NCI-H2171 (cell line): ENCODE measurements at regions not wholly inside any gene's neighbourhood (a gene's known extent, or its start where the extent isn't known, plus 50 kb on each side); places are given as distances from the start of the nearest gene placed in this dataset.

Experiments used
- DNase-seq: peaks from one replicate; lab custom pipeline; 2025; lab: John Stamatoyannopoulos, UW

DNA sequence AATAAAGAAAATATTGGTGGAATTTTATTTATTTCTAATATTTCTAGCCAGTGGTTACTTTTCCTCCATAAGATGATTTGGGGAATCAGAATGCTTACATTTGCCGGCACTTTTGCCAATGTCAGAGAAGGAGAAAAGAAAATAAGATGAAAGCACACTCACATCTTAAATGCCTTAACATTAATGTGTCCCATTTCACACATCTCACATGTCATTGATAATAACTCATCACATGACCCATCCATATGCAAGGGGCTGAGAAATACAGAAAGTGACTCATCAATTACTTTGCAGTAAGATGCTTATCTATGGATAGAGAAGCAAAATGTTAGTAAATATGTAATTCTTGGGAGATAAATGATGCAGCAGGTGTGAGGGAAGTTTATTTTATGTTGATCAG, 1531.0 kb downstream of the PCDH7 start:
- no peak for DNase-seq

DNA sequence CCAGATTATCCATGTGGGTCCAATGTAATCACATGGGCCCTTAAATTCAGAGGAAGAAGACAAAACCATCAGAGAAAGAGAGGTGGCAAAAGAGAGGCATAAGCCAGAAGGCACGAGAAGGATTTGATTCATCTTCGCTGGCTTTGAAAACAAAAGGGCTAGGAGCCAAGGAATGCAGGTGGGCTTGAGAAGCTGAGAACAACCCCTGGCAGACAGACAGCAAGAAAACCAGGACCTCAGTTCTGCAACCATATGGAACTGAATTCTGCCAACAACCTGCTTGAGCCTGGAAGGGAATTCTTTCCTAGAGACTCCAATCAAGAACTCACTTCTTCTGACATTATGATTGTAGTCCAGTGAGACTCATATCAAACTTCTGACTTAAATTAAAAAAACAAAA, 1531.8 kb downstream of the PCDH7 start:
- no peak for DNase-seq

DNA sequence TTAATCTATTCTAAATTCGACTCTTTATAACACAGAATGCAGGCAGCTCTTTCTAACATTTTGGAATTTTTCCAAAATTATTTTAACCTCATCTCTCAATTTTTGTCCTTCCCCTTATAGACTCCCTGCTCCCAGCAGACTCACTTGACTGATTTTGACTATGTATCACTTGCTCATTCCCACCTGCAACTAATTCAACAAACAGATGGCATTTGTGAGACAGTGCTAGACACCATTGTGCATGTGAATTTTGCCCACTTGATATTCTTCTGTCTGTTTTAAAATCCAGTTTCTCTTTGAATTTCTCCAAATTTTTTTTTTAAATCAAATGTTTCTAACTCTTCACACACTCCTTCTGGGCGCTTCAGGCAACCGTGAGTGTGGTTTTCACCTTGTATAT, 1534.0 kb downstream of the PCDH7 start:
- no peak for DNase-seq

DNA sequence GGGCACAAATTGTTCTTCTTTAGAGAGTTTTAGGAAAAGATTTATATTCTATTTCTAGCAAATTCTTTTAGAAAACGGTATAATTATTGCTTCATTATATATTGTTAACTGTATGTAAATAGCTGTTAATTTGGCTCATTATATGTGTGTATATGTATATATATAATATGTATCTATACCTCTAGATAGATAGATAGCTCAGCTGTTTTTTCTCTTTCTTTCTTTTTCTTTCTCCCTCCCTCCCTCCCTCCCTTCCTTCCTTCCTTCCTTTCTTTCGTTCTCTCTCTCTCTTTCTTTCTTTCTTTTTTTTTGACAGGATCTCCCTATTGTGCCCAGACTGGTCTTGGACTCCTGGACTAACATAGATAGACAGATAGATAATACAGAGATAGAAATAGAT, 1538.8 kb downstream of the PCDH7 start:
- no peak for DNase-seq

DNA sequence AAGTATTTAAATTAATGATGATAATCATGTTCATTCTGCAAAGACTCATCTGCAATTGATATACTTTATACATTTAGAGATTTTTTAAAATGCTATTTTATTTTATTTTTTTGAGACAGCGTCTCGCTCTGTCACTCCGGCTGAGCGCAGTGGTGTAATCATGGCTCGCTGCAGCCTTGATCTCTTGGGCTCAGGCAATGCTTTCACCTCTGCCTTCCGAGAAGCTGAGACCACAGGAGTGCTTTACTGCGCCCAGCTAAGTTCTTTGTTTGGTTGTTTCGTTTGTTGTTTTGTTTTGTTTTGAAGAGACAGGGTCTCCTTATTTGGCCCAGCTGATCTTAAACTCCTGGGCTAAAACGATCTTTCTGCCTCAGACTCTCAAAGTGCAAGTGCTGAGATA, 1541.0 kb downstream of the PCDH7 start:
- DNase-seq = no peak

DNA sequence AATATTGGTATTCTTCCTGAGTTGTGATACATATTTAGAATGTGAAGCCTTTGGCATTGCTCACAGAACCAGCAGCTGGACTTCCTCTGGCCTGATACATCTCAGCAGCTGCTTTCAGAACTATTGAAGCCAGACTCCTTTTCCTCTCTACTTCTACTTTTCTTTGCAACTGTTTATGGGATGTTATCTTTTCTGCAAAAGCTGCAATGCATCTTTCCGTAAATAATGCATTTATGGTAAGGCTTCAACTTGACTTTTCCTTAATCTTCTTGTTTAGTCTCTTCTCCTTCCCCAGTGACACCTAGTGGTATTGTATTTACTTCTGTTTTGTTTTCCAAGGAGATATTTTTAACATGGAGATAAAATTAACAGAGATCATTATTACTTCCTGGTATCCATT, 1548.7 kb downstream of the PCDH7 start:
- no peak for DNase-seq

DNA sequence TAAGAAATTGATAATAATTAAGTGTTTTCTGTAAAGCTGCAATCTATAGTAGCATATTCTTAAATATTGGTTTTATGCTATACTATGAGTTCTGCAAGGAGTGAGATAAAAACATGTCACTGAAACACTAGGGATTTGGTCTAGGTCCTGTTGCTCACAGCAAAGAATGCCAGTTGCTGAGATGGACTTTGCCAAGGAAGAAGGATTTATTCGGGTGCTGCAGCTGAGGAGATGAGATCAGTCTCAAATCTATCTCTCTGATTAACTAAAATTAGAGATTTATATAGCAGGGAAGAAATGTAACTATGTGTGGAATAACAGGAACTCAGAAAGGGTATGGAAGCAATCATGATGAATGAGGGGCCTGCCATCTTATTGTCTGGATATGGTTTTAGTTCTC, 1569.9 kb downstream of the PCDH7 start:
- DNase-seq = no peak

DNA sequence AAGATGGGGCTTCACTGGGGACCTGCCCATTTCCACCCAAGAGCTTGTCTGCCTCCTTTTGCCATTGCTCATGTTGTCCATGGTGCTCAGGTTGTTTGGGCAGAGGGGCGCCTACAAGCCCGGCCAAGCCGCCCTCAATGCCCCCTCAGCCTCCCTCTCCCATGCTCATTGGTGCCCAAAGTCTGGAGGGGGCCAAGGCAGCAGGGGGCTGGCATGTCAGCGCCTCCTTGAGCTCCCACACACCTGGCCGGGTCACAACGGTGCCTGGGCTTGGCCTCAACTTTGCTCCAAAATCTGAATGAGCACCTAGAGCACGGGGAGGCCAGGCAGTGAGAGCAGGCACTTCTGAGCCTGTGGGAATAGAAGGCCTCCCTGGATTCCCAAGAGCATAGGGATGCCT, 1598.8 kb downstream of the PCDH7 start:
- no peak for DNase-seq

DNA sequence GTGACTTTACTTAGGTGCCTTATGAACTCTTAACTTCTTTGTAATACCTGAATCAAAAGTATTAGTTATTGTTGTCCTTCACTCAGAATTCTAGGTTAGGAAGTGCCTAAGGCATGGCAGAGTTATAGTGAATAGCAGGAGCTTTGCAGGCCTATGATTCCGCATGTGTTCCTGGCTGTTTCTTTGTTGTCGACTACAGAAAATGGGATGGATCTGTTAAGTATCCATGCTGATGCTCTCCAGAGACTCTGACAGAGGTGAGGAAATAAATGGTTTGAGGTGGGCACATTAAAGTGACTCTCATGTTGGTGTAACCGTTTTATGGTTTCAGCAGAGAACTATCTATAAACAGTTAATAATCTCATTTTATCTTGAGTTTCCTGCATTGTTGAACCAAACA, 1601.3 kb downstream of the PCDH7 start:
- no peak for DNase-seq

DNA sequence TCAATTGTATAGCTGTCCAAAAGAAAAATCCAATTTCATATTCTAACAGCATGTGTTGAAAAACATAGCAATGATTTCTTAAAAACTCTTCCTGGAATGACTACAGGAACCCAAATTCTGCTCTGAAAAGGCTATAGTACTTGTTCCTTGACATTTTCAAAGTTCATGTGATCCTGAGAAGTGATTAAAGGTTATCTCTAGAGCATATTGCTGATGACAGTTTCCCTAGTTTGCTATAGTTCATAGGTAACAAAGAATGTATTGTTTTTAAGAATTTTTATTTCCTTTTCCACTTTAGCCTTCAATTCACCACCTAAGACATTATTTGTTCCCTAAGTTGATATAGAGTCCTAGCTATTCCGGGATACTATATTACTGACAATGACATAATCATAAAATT, 1614.6 kb downstream of the PCDH7 start:
- DNase-seq = no peak

DNA sequence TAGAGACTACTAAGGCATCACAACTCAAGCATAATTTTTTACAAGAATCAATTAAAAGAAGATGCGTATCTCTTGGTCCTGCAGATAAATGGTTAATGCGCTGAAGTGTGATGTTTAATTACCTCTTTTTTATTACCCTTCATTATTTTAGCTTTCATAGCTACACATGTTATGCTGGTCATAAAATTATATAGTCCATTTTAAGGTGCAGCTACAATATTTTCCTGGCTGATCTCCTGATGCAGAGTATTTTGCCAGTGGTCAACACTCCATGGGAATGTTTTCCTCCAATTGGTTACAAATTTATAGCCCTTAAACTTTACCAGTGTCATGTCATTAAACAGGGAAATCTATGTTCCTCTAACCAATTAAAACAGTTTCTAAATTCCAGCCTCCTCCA, 1617.2 kb downstream of the PCDH7 start:
- DNase-seq = no peak

DNA sequence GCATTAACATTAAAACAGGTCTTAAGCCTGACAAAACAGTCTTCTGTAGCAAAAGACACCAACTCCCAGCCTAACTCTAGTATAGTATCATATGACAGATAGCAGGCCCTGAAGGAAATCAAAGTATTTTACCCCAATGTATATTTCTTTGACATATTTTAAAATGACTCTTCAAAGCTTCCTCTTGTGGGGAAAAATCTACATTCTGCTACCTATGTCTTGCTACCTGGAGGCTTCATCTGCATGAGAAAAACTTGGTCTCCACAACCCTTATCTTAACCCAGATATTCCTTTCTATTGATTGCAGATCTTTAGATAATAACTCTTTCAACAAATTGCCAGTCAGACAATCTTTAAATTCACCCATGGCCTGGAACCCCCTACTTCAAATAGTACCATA, 1620.4 kb downstream of the PCDH7 start:
- DNase-seq = no peak

DNA sequence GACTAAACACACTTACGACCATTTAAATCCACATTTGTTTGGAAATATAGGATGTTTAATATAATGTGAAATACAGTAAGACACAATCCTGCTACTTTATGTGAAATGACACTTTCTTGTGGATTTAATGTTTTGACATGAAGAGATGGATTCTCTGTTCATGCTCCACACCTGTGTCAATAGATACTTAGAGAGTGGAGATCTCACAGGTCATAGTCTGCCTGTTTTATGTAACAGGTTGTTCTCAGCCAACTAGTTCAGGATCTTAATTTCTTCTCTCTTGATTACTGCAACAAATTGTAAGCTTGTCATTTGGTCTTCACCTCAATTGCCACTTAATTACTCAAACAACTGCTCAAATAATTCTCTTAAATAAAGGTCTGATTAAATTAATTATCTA, 1621.2 kb downstream of the PCDH7 start:
- DNase-seq = no peak

DNA sequence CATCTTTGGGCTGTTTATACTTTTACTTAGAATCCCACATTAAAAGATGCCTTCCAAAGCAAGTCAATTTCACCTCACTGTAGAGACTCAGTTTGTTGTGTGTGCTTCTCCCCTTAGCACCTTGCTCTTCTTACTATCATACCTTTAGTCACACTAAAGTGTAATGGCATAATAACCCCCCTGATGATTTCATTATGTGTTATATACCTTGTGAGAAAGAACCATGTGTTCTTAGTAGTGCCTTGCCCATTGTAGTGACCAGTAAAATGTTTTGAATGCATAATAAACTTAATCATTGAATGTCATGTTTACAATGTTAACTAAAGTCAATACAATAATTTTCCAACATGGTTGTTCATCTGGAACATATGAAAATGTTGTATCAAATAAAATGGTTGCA, 1621.9 kb downstream of the PCDH7 start:
- DNase-seq = no peak

DNA sequence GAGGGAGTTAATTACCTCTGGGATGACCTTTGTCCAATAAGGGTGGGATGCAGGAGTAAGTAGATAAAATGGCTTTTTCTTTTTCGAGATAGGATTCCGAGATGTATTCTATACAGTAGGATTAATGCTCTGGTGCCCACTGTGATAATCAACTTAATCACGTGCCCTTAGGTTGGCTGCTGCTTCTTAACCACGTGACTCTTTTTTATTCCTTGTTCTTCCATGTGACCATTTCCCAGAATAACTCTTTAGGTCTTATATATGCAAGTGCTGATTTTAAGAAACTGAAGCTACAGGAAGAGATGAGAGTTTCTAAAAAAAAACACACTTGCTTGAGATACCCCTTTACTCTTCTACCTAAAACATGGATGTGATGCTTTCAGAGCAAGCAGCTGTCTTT, 1628.9 kb downstream of the PCDH7 start:
- DNase-seq = no peak

DNA sequence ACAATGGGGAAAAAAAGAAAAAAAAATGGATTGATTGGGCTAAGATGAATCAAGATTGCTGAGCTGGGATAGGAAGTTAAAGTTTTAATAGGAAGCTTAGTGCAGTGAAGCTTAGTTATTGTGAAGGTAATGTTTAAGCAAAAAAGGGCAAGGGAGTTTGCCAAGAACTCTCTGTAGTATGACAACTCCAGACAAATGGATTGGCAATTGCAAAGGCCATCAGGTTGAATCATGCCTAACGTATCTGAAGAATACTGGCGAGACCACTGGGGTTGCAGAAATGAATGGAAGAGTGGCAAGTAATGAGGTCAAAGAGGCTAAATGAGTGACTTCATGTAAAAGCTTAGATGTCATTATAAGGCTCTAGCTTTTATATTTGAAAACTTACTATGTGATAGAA, 1654.0 kb downstream of the PCDH7 start:
- DNase-seq = no peak

DNA sequence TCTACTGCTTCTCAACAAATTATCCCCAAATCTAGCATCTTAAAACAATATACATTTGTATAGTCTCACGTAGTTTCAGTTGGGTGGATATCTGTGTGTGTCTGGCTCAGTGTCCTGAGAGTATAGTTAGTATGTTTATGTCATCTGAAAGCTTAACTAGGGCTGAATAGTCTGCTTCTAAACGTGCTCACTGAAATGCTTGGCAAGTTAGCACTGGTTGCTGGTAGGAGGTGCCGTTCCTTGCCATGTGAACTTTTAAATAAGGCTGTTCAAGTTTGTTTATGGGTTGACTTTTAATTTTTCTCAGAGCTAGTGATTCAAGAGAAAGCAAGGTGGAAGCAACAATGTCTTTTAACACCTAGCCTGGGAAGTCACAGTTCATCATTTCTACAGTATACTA, 1673.6 kb downstream of the PCDH7 start:
- DNase-seq = no peak

DNA sequence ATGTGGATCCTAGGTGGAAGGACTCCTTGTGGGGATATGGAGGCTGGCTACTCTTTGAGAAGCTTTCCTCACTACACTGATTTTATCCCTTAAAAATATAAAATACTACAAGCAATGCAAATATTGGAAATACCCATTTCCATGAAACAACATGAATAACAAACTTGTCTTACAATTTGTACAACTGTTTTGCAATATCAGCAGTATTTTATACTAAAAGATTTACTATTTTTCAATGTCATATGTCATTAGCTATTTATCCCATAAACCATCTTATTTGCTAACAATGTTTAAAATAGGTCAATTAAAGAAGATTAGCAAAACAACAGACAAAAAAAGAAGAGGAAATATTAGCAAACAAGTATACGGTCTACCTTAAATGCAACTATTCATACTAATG, 1674.1 kb downstream of the PCDH7 start:
- DNase-seq = no peak

DNA sequence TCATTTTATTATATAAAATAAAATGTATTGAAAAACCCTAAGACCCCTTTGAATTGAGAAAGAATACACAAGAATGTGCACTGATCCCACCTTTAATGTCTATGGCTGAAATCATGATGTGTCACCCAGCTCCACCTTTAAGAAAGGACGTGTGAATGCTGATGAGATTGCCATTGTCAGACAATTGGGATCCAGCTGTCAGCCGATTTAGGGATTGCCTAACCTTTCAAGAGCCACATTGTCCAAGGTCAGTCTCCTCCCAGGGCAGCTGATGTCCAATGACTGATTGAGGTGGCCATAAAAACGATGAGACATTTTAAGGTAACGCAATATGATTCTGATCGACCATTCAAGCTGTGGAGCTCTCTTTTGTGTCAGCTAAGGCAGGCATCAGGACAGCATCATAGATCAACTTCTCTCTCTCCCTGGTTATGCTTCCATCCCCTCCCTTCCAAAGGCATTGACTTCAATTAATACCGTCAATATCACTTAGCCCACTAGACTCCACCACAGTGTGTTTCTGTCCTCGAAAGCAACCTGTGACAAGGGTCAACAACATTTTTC, 1676.4 kb downstream of the PCDH7 start:
- DNase-seq = no peak

DNA sequence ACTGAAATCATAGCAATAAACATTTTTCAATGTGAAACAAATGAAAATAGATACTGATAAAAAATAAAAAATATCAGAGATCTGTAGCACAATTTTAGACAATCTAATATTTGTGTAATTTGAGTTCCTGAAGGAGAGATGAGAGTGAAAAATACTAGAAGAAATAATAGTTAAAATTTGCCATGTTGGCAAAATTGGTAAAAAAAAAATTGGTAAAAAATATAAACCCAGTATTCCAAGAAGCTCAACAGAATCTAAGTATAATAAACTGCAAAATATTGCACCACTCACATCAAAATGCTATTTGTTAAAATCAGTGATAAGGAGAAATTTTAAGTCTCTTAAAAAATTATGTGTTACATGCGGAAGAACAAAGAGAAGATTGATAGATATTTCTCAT, 1680.7 kb downstream of the PCDH7 start:
- no peak for DNase-seq

DNA sequence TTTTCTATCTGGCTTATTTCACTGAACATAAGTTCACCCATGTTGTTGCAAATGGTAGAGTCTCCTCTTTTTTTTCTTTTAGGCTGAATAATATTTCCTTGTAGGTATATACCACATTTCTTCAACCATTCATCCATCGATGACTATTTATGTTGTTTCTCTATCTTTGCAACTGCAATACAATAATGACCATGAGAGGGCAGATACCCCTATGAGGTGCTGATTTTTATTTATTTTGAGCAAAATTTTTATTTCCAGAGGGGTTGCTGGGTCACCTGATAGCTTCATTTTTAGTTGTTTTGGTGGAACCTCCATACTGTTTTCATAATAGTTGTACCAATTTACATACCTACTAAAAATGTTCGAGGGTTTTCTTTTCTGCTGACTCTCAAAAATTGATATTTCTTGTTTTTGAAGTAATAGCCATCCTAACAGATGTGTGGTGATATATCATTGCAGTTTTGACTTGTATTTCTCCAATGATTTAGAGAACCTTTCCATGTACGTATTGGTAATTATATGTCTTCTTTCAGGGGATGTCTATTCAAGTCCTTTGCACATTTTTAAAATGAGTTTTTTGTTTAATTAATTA, 1697.0 kb downstream of the PCDH7 start:
- DNase-seq = no peak

DNA sequence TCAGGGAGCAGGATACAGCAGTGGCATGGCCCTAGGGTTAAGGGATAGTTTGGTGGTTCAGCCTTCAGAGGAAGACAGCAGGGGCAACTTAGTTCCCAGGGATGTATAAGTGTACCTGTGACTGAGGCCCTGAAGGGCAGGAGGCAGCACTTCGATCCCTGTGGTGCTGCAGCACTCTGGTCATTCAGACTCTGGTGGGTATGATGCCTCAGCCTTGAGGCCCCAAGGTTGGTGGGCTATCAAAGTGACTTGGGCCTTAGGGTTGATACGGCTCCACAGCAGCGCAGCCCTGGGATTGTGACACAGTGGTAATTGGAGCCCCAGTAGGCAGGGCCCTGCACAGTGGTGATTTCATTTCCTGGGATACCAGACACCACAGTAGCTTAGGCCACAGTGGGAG, 1703.1 kb downstream of the PCDH7 start:
- no peak for DNase-seq

DNA sequence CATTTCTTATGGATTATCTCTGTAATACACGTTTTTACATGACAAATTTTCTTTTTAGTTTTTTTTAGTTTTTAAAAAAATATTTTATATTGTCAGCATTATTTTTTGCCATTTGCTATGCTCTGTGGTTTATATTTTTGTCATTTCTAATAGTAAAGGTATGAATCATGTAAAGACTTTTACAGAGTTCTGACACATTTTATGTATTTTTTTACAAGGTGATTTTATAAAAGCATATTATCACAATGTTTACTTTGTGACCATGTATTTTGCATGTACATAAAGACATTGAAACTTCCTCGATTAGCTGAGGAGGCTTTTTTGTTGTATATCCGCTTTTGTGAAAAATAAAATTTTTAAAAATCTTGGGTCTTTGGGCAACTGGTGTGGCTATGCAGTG, 1705.1 kb downstream of the PCDH7 start:
- no peak for DNase-seq

DNA sequence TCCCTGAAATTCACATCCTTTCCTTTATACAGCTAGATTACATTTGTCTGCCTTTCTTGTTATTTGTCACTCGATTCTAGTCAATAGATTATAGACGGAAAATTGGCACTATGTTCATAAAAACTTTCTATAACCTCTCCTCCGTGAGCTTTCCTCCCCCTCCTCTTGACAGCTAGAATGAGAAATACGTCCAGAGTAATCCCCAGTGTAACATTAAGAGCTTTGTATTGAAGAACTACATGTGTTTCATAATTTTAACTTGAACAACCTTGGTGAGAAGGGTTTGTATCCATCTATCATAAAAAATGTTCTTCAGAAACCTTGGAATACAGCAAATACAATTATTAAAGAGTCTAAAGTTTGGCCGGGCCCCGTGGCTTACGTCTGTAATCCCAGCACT, 1707.4 kb downstream of the PCDH7 start:
- DNase-seq = no peak

DNA sequence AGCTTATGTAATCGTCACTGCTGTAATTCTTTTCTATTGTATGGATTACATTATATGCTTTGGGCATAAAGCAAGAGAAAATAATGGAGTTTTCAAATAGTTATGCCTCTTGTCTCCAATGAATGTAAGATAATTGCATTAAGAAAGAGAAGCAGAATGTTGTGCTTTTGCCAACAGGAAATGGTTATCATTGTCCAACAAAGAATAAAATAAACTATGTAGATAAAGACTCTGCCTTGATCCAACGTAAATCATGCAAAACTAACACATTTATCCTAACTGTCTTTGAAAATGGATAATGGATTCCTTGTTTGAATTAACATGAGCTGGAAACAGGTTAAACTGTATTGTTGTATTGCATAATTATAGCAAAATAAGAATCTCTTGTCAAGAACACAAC, 1709.0 kb downstream of the PCDH7 start:
- DNase-seq = no peak
